ENCODE measurements at regions not wholly inside any gene's neighbourhood (a gene's known extent, or its start where the extent isn't known, plus 50 kb on each side); places are given as distances from the start of the nearest gene placed in this dataset.
"Not testable (repeated sequence)": the region's sequence is repeated elsewhere in the genome, so short reads cannot be mapped to it uniquely, and the experiment has no call there.

- not testable (repeated sequence) for DNase-seq (ENCODE audit: low spot score)
Observed at GRCh38 chrX:131893857-131894256, 129.2 kb upstream of the STK26 start.

- DNase-seq (ENCODE audit: low spot score) = no peak
Observed at GRCh38 chrX:131894995-131895394, 128.1 kb upstream of the STK26 start.

GRCh38 chrX:131895807-131896206, 127.3 kb upstream of the STK26 start:
- no peak for DNase-seq (ENCODE audit: low spot score)

GRCh38 chrX:131901546-131901945, 121.6 kb upstream of the STK26 start:
- no peak for DNase-seq (ENCODE audit: low spot score)

- no peak for DNase-seq (ENCODE audit: low spot score)
Observed at GRCh38 chrX:131907488-131908314, 115.4 kb upstream of the STK26 start.

- no peak for DNase-seq (ENCODE audit: low spot score)
Observed at GRCh38 chrX:131910586-131910985, 112.5 kb upstream of the STK26 start.

- DNase-seq (ENCODE audit: low spot score) = no peak
Observed at GRCh38 chrX:131915488-131915887, 107.6 kb upstream of the STK26 start.

- DNase-seq (ENCODE audit: low spot score) = no peak
Observed at GRCh38 chrX:131917588-131917987, 105.5 kb upstream of the STK26 start.

GRCh38 chrX:131918839-131919238, 104.3 kb upstream of the STK26 start:
- no peak for DNase-seq (ENCODE audit: low spot score)

- no peak for DNase-seq (ENCODE audit: low spot score)
Observed at GRCh38 chrX:131923614-131924250, 99.4 kb upstream of the STK26 start.

- no peak for DNase-seq (ENCODE audit: low spot score)
Observed at GRCh38 chrX:131938749-131939148, 84.4 kb upstream of the STK26 start.

GRCh38 chrX:131942034-131942433, 81.1 kb upstream of the STK26 start:
- DNase-seq (ENCODE audit: low spot score) = no peak

- no peak for DNase-seq (ENCODE audit: low spot score)
Observed at GRCh38 chrX:131944936-131945902, 77.9 kb upstream of the STK26 start.

- no peak for DNase-seq (ENCODE audit: low spot score)
Observed at GRCh38 chrX:131951166-131951565, 71.9 kb upstream of the STK26 start.

GRCh38 chrX:131955099-131955777, 67.9 kb upstream of the STK26 start:
- DNase-seq (ENCODE audit: low spot score) = no peak

GRCh38 chrX:131958724-131959123, 64.4 kb upstream of the STK26 start:
- DNase-seq (ENCODE audit: low spot score) = no peak

GRCh38 chrX:131970347-131970746, 52.8 kb upstream of the STK26 start:
- no peak for DNase-seq (ENCODE audit: low spot score)

Measured in ureter (tissue), 1 donor.